ENCODE measurements at regions not wholly inside any gene's neighbourhood (a gene's known extent, or its start where the extent isn't known, plus 50 kb on each side); places are given as distances from the start of the nearest gene placed in this dataset.

DNA sequence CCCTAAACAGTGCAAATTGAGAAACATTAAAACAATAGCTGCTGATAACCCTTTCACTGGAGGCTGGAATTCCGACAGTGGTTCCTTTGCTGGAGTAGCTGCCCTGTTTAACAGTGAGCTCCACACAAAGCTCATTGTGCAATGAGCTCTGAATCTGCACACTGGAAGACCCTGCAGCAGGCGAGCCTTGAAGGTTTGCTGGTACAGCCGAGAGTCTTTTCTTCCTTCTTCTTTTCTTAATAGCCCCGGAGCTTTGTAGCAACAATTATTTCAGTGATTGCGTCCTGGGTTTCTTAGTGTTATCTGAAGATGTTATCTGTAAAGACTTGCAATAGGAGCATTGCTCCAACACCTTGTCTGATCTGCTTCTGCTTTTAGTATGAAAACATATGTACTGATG is 50.8 kb upstream of the CXCR4 start:
- TF ChIP-seq, protein P1, sequence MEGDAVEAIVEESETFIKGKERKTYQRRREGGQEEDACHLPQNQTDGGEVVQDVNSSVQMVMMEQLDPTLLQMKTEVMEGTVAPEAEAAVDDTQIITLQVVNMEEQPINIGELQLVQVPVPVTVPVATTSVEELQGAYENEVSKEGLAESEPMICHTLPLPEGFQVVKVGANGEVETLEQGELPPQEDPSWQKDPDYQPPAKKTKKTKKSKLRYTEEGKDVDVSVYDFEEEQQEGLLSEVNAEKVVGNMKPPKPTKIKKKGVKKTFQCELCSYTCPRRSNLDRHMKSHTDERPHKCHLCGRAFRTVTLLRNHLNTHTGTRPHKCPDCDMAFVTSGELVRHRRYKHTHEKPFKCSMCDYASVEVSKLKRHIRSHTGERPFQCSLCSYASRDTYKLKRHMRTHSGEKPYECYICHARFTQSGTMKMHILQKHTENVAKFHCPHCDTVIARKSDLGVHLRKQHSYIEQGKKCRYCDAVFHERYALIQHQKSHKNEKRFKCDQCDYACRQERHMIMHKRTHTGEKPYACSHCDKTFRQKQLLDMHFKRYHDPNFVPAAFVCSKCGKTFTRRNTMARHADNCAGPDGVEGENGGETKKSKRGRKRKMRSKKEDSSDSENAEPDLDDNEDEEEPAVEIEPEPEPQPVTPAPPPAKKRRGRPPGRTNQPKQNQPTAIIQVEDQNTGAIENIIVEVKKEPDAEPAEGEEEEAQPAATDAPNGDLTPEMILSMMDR (conservative IDR thresholded peaks at IDR 0.05; ENCODE audit: low read depth, low read length), result no peak
- TF ChIP-seq EZH2 (IDR thresholded peaks at IDR 0.05; ENCODE audit: borderline replicate concordance, low read depth, low read length, poor library complexity, severe bottlenecking), result no peak
